DMS53 treated with DMSO at 0.1 percent for 48 hours (cell line): ENCODE measurements at regions not wholly inside any gene's neighbourhood (a gene's known extent, or its start where the extent isn't known, plus 50 kb on each side); places are given as distances from the start of the nearest gene placed in this dataset.

Experiments used
- DNase-seq: peaks from one replicate; lab custom pipeline; 2025; ENCODE audit not compliant: unreplicated experiment; lab: John Stamatoyannopoulos, UW

DNA sequence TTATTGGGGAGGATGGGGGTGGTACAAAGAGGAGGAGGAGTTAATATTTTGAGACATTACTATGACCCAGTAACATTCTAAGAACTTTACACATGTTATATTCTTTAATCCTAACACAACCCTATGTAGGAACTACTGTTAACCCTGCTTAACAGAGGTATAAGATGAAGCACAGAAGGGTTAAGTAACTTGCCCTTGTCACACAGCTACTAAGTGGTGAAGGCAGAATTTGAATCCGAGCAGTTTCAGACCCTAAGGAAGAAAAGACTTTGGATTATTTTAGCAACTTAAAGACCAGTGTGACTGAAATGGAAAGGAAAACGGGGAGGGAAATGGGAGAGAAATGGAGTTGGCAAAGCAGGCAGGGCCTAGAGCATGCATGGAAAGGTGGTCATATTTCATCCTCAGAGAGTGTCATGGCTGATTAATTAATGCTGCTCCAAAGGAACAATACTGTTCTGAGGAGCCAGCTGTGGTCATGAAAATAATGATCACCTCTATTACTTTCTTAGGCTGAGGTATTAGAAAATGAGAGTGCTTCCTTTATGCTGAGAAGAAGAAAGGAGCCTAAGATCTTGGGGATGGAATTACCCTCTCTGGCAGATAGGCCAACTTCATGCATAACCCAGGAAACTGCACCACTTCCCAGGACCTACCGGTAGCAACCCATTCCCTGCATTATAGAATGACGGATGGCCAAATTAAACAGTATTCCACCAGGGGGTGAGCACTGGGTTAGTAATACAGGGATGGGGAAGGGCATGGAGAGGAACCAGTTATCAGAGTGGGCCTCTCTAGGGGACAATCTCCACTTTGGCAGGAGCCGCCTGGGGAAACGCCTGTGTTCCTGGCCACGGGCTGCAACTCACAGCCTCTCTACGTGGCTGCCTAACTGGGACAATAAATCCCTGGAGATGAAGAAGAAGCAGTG is 50.1 kb upstream of the TNFAIP3 start:
- no peak for DNase-seq
